ENCODE measurements at regions not wholly inside any gene's neighbourhood (a gene's known extent, or its start where the extent isn't known, plus 50 kb on each side); places are given as distances from the start of the nearest gene placed in this dataset.

- TF ChIP-seq, protein P1, sequence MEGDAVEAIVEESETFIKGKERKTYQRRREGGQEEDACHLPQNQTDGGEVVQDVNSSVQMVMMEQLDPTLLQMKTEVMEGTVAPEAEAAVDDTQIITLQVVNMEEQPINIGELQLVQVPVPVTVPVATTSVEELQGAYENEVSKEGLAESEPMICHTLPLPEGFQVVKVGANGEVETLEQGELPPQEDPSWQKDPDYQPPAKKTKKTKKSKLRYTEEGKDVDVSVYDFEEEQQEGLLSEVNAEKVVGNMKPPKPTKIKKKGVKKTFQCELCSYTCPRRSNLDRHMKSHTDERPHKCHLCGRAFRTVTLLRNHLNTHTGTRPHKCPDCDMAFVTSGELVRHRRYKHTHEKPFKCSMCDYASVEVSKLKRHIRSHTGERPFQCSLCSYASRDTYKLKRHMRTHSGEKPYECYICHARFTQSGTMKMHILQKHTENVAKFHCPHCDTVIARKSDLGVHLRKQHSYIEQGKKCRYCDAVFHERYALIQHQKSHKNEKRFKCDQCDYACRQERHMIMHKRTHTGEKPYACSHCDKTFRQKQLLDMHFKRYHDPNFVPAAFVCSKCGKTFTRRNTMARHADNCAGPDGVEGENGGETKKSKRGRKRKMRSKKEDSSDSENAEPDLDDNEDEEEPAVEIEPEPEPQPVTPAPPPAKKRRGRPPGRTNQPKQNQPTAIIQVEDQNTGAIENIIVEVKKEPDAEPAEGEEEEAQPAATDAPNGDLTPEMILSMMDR (conservative IDR thresholded peaks at IDR 0.05), result no peak
- Histone ChIP-seq H3K23ac (ENCODE audit: insufficient read length, low read depth, low read length) (no peak overlapping the region), H3K18ac (ENCODE audit: insufficient read length, low read depth, low read length) (no peak overlapping the region), H2BK120ac (ENCODE audit: low read depth, low read length, poor library complexity, severe bottlenecking) (no peak overlapping the region), H4K8ac (replicated peaks; ENCODE audit: insufficient read length, low read depth, low read length) (no peak overlapping the region), H3K27ac (ENCODE audit: insufficient read length, low read depth, low read length) (no peak overlapping the region), H3K4me1 (ENCODE audit: insufficient read depth, low read length) (no peaks in the 10 kb centered on the region), H3K27me3 (ENCODE audit: insufficient read depth, low read length) (no peaks in the 10 kb centered on the region), H3K9me3 (ENCODE audit: control insufficient read depth, low read depth, low read length) (no peaks in the 10 kb centered on the region), H2BK20ac (ENCODE audit: low read depth, low read length, poor library complexity, severe bottlenecking) (no peak overlapping the region), H4K5ac (ENCODE audit: insufficient read length, low read depth, low read length) (no peak overlapping the region), H2AFZ (ENCODE audit: low read length) (no peak overlapping the region), H4K91ac (ENCODE audit: insufficient read length, low read depth, low read length) (no peak overlapping the region), H3K14ac (ENCODE audit: insufficient read depth, low read length) (no peak overlapping the region), H3T11ph (ENCODE audit: low read length) (no peak overlapping the region), H2BK12ac (ENCODE audit: insufficient read length, low read depth, low read length) (no peak overlapping the region), H3K79me1 (ENCODE audit: insufficient read depth, low read depth, low read length, poor library complexity, severe bottlenecking) (no peaks in the 10 kb centered on the region), H3K79me2 (ENCODE audit: insufficient read depth, low read length) (no peaks in the 10 kb centered on the region), H3K4ac (ENCODE audit: low read depth, low read length) (no peak overlapping the region), H2BK15ac (ENCODE audit: low read depth, low read length) (no peak overlapping the region), H2AK5ac (ENCODE audit: insufficient read length, low read length) (no peak overlapping the region), H3K23me2 (ENCODE audit: insufficient read length, low read depth, low read length, poor library complexity, severe bottlenecking) (no peaks in the 10 kb centered on the region), H2BK5ac (ENCODE audit: insufficient read length, low read length) (no peak overlapping the region), H3K9ac (ENCODE audit: extremely low read depth, insufficient read length, low read length) (no peak overlapping the region), H3K56ac (ENCODE audit: insufficient read length, low read depth, low read length) (no peak overlapping the region), H4K20me1 (ENCODE audit: control insufficient read depth, insufficient read depth, insufficient read length) (no peaks in the 10 kb centered on the region), H3K4me2 (ENCODE audit: insufficient read depth, insufficient read length, low read length) (no peak overlapping the region)
- Mint-ChIP-seq H3K36me3 (ENCODE audit: insufficient read depth in 1 of 3, low read depth in 3 of 3) (peaks cover 0 to 2% (median 0%) of the 10 kb centered on the region in 3 experiments; a peak in 2 of 7 replicates), H3K27me3 (ENCODE audit: low read depth) (peaks cover 10% of the 10 kb centered on the region), H3K4me1 (peaks cover 0 to 8% of the 10 kb centered on the region in 2 experiments; a peak in 2 of 4 replicates), H3K9me3 (peaks cover 7 to 8% of the 10 kb centered on the region in 2 experiments; a peak in 4 of 5 replicates), H3K27ac (no peak overlapping the region), H3K4me3 (no peak overlapping the region)
- no peak for DNase-seq
Observed at GRCh38 chr22:26812731-26813130, 155.3 kb downstream of the MIAT start.
